ENCODE measurements at regions not wholly inside any gene's neighbourhood (a gene's known extent, or its start where the extent isn't known, plus 50 kb on each side); places are given as distances from the start of the nearest gene placed in this dataset.

DNA sequence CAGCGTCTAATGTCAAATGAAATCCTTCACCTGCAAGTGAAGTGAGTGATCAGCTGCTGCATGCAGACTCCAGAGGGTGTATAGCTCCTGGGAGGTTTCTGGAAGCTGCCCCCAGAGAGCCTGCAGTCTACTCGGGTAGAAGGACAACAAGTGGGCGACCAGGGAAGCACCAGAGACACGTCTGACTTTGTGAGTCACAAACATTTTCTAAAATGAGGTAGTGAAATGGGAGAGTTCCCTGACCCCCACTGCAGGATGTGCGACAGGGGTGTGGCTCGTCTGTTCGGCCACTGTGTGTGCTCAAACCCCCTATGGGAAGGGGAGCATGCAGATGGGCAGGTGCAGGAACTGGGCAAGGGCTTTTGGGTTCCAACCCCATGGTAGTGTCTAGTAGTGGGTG lies 177.1 kb upstream of the PRKCQ start:
- Histone ChIP-seq H3K56ac (ENCODE audit: insufficient read length, low read depth, low read length) (no peak overlapping the region), H2BK12ac (ENCODE audit: insufficient read length, low read depth, low read length) (no peak overlapping the region), H3K79me1 (ENCODE audit: insufficient read depth, low read depth, low read length, poor library complexity, severe bottlenecking) (no peaks in the 10 kb centered on the region), H3T11ph (ENCODE audit: low read length) (no peak overlapping the region), H3K9me3 (ENCODE audit: control insufficient read depth, low read depth, low read length) (peaks cover 6% of the 10 kb centered on the region), H3K27ac (ENCODE audit: insufficient read length, low read depth, low read length) (no peak overlapping the region), H3K4ac (ENCODE audit: low read depth, low read length) (no peak overlapping the region), H4K20me1 (ENCODE audit: control insufficient read depth, insufficient read depth, insufficient read length) (no peaks in the 10 kb centered on the region), H3K4me1 (ENCODE audit: insufficient read depth, low read length) (peaks cover 2% of the 10 kb centered on the region; the same call in 1 of the 2 replicates), H2AK5ac (ENCODE audit: insufficient read length, low read length) (no peak overlapping the region), H4K8ac (replicated peaks; ENCODE audit: insufficient read length, low read depth, low read length) (no peak overlapping the region), H2AFZ (ENCODE audit: low read length) (no peak overlapping the region), H3K14ac (ENCODE audit: insufficient read depth, low read length) (no peak overlapping the region; the same call in 1 of the 2 replicates), H4K91ac (ENCODE audit: insufficient read length, low read depth, low read length) (no peak overlapping the region), H2BK15ac (ENCODE audit: low read depth, low read length) (no peak overlapping the region), H3K9ac (ENCODE audit: extremely low read depth, insufficient read length, low read length) (no peak overlapping the region), H3K23me2 (ENCODE audit: insufficient read length, low read depth, low read length, poor library complexity, severe bottlenecking) (no peaks in the 10 kb centered on the region), H2BK120ac (ENCODE audit: low read depth, low read length, poor library complexity, severe bottlenecking) (no peak overlapping the region), H2BK5ac (ENCODE audit: insufficient read length, low read length) (no peak overlapping the region), H3K4me2 (ENCODE audit: insufficient read depth, insufficient read length, low read length) (no peak overlapping the region), H3K23ac (ENCODE audit: insufficient read length, low read depth, low read length) (no peak overlapping the region), H2BK20ac (ENCODE audit: low read depth, low read length, poor library complexity, severe bottlenecking) (no peak overlapping the region), H3K79me2 (ENCODE audit: insufficient read depth, low read length) (no peaks in the 10 kb centered on the region), H3K18ac (ENCODE audit: insufficient read length, low read depth, low read length) (no peak overlapping the region), H3K27me3 (ENCODE audit: insufficient read depth, low read length) (no peaks in the 10 kb centered on the region), H4K5ac (ENCODE audit: insufficient read length, low read depth, low read length) (no peak overlapping the region)
- Mint-ChIP-seq H3K27ac (no peak overlapping the region; a peak in 1 of 7 replicates), H3K4me1 (peaks cover 38 to 48% of the 10 kb centered on the region in 2 experiments), H3K36me3 (ENCODE audit: insufficient read depth in 1 of 3, low read depth in 3 of 3) (peaks cover 4 to 13% (median 8%) of the 10 kb centered on the region in 3 experiments; a peak in 5 of 7 replicates), H3K4me3 (no peak overlapping the region), H3K27me3 (ENCODE audit: low read depth) (peaks cover 18% of the 10 kb centered on the region), H3K9me3 (peaks cover 10 to 12% of the 10 kb centered on the region in 2 experiments)
- TF ChIP-seq, protein P1, sequence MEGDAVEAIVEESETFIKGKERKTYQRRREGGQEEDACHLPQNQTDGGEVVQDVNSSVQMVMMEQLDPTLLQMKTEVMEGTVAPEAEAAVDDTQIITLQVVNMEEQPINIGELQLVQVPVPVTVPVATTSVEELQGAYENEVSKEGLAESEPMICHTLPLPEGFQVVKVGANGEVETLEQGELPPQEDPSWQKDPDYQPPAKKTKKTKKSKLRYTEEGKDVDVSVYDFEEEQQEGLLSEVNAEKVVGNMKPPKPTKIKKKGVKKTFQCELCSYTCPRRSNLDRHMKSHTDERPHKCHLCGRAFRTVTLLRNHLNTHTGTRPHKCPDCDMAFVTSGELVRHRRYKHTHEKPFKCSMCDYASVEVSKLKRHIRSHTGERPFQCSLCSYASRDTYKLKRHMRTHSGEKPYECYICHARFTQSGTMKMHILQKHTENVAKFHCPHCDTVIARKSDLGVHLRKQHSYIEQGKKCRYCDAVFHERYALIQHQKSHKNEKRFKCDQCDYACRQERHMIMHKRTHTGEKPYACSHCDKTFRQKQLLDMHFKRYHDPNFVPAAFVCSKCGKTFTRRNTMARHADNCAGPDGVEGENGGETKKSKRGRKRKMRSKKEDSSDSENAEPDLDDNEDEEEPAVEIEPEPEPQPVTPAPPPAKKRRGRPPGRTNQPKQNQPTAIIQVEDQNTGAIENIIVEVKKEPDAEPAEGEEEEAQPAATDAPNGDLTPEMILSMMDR (conservative IDR thresholded peaks at IDR 0.05), result no peak
- WGBS (ENCODE audit: extremely low coverage, insufficient read length, low lambda C conversion rate), result no CpG with 5 or more reads among the region's 7 CpGs
- no peak for DNase-seq

Measured in H9 (cell line).